OCI-LY1 (cell line): ENCODE measurements at regions not wholly inside any gene's neighbourhood (a gene's known extent, or its start where the extent isn't known, plus 50 kb on each side); places are given as distances from the start of the nearest gene placed in this dataset.

Source experiments
- H2AFZ ChIP-seq: fragments of 200-600 bp; sonication (generic), shearing (Covaris generic); 2 replicates; pipeline ENCODE4 v1.6.0; 2014; ENCODE audit warnings: antibody characterized with exemption, mild to moderate bottlenecking, low read length
- H3F3A ChIP-seq: fragments of 200-600 bp; sonication (generic), shearing (Covaris generic); 2 replicates; pipeline ENCODE4 v1.6.0; 2014; ENCODE audit warnings: mild to moderate bottlenecking, antibody characterized with exemption, low read length, moderate library complexity; ENCODE audit not compliant: insufficient read depth
- H3K27ac ChIP-seq: fragments of 200-600 bp; sonication (generic); 2 replicates; pipeline ENCODE4 v1.5.1; 2014; ENCODE audit warnings: low read length, mixed run types, mild to moderate bottlenecking, low read depth; ENCODE audit not compliant: poor library complexity, severe bottlenecking
- H3K27me3 ChIP-seq: fragments of 200-600 bp; sonication (generic); 2 replicates; pipeline ENCODE4 v1.6.0; 2014; ENCODE audit warnings: antibody characterized with exemption, mild to moderate bottlenecking, low read length, moderate library complexity; ENCODE audit not compliant: insufficient read depth
- H3K36me3 ChIP-seq: fragments of 200-600 bp; sonication (generic); 2 replicates; pipeline ENCODE4 v1.6.1; 2014; ENCODE audit warnings: mild to moderate bottlenecking, antibody characterized with exemption, low read length, moderate library complexity, mixed read lengths; ENCODE audit not compliant: insufficient read depth
- H3K4me1 ChIP-seq: fragments of 200-600 bp; sonication (generic); 2 replicates; pipeline ENCODE4 v1.5.1; 2014; ENCODE audit warnings: mild to moderate bottlenecking, low read length, moderate library complexity; ENCODE audit not compliant: insufficient read depth, severe bottlenecking
- H3K4me2 ChIP-seq: fragments of 200-600 bp; sonication (generic), shearing (Covaris generic); 2 replicates; pipeline ENCODE4 v1.6.1; 2014; ENCODE audit warnings: low read length
- H3K4me3 ChIP-seq: fragments of 200-600 bp; sonication (generic); 2 replicates; pipeline ENCODE4 v1.5.1; 2014; ENCODE audit warnings: low read length, low read depth, mild to moderate bottlenecking, mixed read lengths; ENCODE audit not compliant: poor library complexity, severe bottlenecking
- H3K79me2 ChIP-seq: fragments of 200-600 bp; shearing (Covaris generic); 2 replicates; pipeline ENCODE4 v1.6.1; 2016; ENCODE audit warnings: mixed run types, low read length, mixed read lengths; ENCODE audit not compliant: insufficient read depth
- H3K9ac ChIP-seq: fragments of 200-600 bp; sonication (generic), shearing (Covaris generic); 2 replicates; pipeline ENCODE4 v1.6.1; 2014; ENCODE audit warnings: mild to moderate bottlenecking, low read length, mixed read lengths
- H3K9me2 ChIP-seq: fragments of 200-600 bp; sonication (generic), shearing (Covaris generic); 2 replicates; pipeline ENCODE4 v1.6.1; 2014; ENCODE audit warnings: low read depth, mild to moderate bottlenecking, low read length, mixed read lengths
- H3K9me3 ChIP-seq: fragments of 200-600 bp; shearing (Covaris generic); 2 replicates; pipeline ENCODE4 v1.6.1; 2014; ENCODE audit warnings: low read length, mixed read lengths
- H4K20me1 ChIP-seq: fragments of 200-600 bp; sonication (generic), shearing (Covaris generic); 2 replicates; pipeline ENCODE4 v1.6.0; 2016; ENCODE audit warnings: mild to moderate bottlenecking, low read length; ENCODE audit not compliant: insufficient read depth
- EZH2 ChIP-seq: fragments of 200-600 bp; sonication (generic), shearing (Covaris generic); IDR thresholded peaks from 2 replicates; pipeline ENCODE4 v1.8.0; 2017; ENCODE audit warnings: borderline replicate concordance, mixed run types, mild to moderate bottlenecking, antibody characterized with exemption, low read length, moderate library complexity, mixed read lengths
- TF ChIP-seq, protein P1 (sequence below): fragments of 200-600 bp; sonication (generic), shearing (Covaris generic); IDR thresholded peaks from 2 replicates; pipeline ENCODE4 v1.5.1; 2017; ENCODE audit warnings: mild to moderate bottlenecking, antibody characterized with exemption, low read length, moderate library complexity, mixed read lengths

DNA sequence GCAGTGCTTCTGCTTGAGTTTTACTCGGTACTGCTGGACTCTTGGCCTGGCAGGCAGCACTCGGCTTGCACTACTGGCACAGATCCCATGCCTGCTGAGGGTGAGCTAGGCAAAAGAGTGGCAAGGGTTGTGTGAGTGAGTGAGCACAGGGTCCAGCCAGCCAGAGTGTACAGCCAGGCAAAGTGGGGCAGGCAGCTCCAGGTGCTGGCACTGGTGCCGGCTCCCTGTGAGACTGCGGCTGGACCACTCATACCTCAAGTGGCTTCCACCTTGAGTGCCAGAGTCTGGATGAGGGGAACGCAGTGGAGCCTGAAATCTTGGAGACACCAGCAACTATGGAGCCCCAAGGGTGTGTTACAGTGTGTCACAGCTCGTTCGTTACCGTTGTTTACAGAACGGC, 1451.9 kb upstream of the AGA start:
- Histone ChIP-seq H3K9me3 (no peaks in the 10 kb centered on the region), H3K4me1 (no peaks in the 10 kb centered on the region), H2AFZ (no peak overlapping the region), H3K27ac (no peak overlapping the region), H4K20me1 (no peaks in the 10 kb centered on the region), H3K4me2 (no peak overlapping the region), H3K9me2 (no peaks in the 10 kb centered on the region), H3F3A (no peaks in the 10 kb centered on the region), H3K4me3 (no peak overlapping the region), H3K9ac (no peak overlapping the region), H3K36me3 (no peaks in the 10 kb centered on the region), H3K79me2 (no peaks in the 10 kb centered on the region), H3K27me3 (no peaks in the 10 kb centered on the region)
- TF ChIP-seq, protein P1, sequence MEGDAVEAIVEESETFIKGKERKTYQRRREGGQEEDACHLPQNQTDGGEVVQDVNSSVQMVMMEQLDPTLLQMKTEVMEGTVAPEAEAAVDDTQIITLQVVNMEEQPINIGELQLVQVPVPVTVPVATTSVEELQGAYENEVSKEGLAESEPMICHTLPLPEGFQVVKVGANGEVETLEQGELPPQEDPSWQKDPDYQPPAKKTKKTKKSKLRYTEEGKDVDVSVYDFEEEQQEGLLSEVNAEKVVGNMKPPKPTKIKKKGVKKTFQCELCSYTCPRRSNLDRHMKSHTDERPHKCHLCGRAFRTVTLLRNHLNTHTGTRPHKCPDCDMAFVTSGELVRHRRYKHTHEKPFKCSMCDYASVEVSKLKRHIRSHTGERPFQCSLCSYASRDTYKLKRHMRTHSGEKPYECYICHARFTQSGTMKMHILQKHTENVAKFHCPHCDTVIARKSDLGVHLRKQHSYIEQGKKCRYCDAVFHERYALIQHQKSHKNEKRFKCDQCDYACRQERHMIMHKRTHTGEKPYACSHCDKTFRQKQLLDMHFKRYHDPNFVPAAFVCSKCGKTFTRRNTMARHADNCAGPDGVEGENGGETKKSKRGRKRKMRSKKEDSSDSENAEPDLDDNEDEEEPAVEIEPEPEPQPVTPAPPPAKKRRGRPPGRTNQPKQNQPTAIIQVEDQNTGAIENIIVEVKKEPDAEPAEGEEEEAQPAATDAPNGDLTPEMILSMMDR = no peak
- TF ChIP-seq EZH2 = no peak

DNA sequence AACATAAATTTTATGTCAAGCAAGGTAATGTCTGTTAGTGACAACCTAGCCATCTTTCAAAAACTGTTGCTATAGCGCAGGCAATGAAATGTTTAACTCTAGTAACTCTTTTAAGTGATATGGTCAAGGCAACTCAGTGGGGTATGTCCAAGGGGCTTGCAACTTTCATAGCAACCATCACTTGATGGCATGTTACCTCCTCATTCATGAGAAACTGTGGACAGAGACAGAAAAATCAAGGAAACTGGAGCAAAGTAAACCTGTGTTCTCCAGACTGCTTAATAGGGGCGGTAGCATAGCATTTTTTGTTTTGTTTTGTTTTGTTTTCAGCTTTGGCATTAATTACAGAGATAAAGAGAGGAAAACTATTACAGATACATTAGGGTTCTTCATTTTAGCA, 1456.8 kb upstream of the AGA start:
- no peak overlapping the region for H2AFZ ChIP-seq
- H3K79me2 ChIP-seq = no peaks in the 10 kb centered on the region
- no peaks in the 10 kb centered on the region for H4K20me1 ChIP-seq
- no peak overlapping the region for H3K9ac ChIP-seq
- H3K4me1 ChIP-seq = no peaks in the 10 kb centered on the region
- H3K27ac ChIP-seq = no peak overlapping the region
- no peaks in the 10 kb centered on the region for H3F3A ChIP-seq
- H3K4me3 ChIP-seq = no peak overlapping the region
- TF ChIP-seq, protein P1 = no peak
- TF ChIP-seq EZH2 = no peak
- no peaks in the 10 kb centered on the region for H3K27me3 ChIP-seq
- H3K9me3 ChIP-seq = no peaks in the 10 kb centered on the region
- no peaks in the 10 kb centered on the region for H3K9me2 ChIP-seq
- no peaks in the 10 kb centered on the region for H3K36me3 ChIP-seq
- H3K4me2 ChIP-seq = no peak overlapping the region

DNA sequence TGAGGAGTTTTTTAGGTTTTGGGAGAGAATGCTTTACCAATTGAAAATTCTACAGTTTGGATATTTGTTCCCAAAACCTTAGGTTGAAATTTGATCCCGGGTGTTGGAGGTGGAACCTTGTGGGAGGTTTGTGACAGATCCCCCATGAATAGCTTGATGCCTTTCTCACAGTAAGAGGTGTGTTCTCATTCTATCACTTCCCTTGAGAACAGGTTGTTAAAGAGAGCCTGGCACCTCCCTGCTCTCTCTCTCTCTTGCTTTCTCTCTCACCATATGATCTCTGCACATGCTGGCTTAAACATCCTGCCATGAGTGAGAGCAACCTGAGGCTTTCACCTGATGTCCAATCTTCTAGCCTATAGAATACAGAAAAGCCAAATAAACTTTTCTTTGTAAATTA, 1475.5 kb upstream of the AGA start:
- Histone ChIP-seq H3K4me1 (no peaks in the 10 kb centered on the region), H4K20me1 (no peaks in the 10 kb centered on the region), H3K9me2 (no peaks in the 10 kb centered on the region), H3K4me3 (no peak overlapping the region), H3K4me2 (no peak overlapping the region), H3F3A (no peaks in the 10 kb centered on the region), H3K27me3 (no peaks in the 10 kb centered on the region), H3K9me3 (no peaks in the 10 kb centered on the region), H2AFZ (no peak overlapping the region), H3K27ac (no peak overlapping the region), H3K9ac (no peak overlapping the region), H3K36me3 (no peaks in the 10 kb centered on the region), H3K79me2 (no peaks in the 10 kb centered on the region)
- TF ChIP-seq, protein P1 = no peak
- TF ChIP-seq EZH2 = no peak
